Retinal pigment epithelial cell (primary cell): ENCODE measurements at regions not wholly inside any gene's neighbourhood (a gene's known extent, or its start where the extent isn't known, plus 50 kb on each side); places are given as distances from the start of the nearest gene placed in this dataset.

Source experiments
- DNase-seq: peaks from one replicate; pipeline ENCODE4 v3.0.0-alpha.2; 2010; ENCODE audit warnings: low read depth
- H3K4me3 ChIP-seq: 2 replicates; pipeline ENCODE4 v1.5.1; 2011; ENCODE audit warnings: mild to moderate bottlenecking, low read length, control low read depth, moderate library complexity
- TF ChIP-seq, protein P1 (sequence below): conservative IDR thresholded peaks from 2 replicates; pipeline ENCODE4 v1.5.1; 2011; ENCODE audit warnings: low read depth, low read length, control low read depth, inconsistent platforms

DNA sequence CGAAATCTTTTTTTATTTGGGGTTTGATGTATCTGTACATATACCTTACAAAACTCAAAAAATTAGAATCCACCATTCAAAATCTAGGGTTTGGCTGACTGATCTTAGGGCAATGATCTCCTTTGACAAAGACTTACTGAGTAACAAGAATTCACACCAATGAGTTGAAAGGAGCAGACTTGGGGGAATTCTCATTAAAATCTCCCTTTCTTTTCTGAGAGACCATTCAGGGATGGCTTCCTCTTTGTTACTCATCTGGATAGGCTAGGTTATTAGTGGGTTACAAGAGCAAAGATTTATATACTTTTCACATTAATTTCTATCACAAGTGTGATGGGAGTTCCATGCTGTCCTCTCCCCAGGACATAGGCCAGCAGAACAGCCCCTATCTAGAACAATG is 661.0 kb downstream of the KCTD16 start:
- H3K4me3 ChIP-seq = no peak overlapping the region
- TF ChIP-seq, protein P1, sequence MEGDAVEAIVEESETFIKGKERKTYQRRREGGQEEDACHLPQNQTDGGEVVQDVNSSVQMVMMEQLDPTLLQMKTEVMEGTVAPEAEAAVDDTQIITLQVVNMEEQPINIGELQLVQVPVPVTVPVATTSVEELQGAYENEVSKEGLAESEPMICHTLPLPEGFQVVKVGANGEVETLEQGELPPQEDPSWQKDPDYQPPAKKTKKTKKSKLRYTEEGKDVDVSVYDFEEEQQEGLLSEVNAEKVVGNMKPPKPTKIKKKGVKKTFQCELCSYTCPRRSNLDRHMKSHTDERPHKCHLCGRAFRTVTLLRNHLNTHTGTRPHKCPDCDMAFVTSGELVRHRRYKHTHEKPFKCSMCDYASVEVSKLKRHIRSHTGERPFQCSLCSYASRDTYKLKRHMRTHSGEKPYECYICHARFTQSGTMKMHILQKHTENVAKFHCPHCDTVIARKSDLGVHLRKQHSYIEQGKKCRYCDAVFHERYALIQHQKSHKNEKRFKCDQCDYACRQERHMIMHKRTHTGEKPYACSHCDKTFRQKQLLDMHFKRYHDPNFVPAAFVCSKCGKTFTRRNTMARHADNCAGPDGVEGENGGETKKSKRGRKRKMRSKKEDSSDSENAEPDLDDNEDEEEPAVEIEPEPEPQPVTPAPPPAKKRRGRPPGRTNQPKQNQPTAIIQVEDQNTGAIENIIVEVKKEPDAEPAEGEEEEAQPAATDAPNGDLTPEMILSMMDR = no peak
- no peak for DNase-seq

DNA sequence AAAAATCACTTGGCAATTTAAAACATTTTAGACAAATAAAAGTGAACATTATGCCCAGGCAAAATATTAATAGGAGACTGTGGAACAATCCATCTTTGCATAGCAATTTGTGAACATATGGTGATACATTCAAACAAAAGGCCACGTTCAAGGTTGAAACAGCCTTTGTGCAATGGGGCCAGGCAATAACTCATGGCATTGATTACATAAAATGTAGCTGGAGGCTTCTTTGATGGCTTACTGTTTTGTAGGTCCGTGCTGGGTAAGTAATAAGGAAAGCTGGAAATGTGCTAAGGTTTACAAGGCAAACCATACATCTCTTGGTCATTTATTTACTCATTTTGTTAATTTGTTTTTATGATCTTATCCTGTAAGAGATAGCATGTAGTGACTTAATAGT is 651.8 kb downstream of the KCTD16 start:
- H3K4me3 ChIP-seq = no peak overlapping the region
- TF ChIP-seq, protein P1 = no peak
- no peak for DNase-seq

DNA sequence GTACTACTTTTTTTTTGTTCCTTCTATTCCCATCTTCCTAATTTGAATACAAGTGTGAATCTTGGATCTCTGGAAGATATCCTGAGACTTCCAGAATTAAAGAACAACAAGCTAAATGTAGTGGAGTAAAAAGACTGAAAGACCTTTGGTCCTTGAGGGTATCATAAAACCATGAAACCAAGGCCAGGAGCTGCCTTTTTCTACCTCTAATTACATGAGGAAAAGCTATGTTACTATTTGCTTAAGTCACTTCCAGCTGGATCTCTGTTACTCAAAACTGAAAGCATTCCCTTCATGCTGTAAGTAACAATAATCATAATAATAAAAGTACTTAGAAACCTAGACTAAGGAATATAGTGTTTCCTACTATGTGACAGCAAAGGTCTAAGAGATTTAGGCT is 649.6 kb downstream of the KCTD16 start:
- TF ChIP-seq, protein P1 = no peak
- H3K4me3 ChIP-seq = no peak overlapping the region
- no peak for DNase-seq

DNA sequence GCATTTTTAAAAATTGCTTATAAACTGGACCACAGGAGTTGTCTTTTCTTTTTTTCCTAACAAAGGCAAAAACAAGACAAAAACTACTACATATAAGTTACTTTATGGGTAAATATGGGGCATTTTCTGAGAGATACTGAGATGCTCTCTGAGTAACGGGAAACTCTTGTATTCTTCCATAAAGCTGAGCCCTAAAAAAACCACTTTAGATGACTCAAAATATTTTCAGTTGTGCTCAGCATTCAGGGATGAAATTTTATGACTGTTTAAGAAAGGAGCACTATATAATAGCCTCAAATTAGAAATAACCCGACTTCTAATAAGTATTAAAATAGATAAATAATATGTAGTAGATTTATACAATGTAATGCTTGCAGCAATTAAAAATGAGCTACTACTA is 644.5 kb downstream of the KCTD16 start:
- DNase-seq = no peak
- TF ChIP-seq, protein P1 = no peak
- no peak overlapping the region for H3K4me3 ChIP-seq

DNA sequence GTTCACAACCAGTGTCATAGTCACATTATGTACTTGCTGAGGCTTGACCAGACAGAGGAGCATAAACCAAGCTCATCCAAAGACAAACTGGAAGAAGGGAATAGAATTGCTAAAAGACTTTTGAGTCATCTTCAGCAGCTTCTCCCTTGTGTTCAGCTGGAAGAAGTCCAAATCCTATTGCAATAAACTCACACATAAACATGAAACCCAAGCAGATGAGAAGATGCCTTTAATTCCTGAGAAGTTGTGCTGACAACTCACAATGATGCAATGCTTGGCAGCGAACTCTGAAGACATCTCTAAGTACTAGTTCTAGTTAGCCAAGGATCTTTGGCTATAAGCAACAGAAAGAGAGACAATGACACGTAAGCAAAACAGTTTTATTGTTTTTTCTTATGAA is 642.1 kb downstream of the KCTD16 start:
- TF ChIP-seq, protein P1 = no peak
- DNase-seq = no peak
- H3K4me3 ChIP-seq = no peak overlapping the region

DNA sequence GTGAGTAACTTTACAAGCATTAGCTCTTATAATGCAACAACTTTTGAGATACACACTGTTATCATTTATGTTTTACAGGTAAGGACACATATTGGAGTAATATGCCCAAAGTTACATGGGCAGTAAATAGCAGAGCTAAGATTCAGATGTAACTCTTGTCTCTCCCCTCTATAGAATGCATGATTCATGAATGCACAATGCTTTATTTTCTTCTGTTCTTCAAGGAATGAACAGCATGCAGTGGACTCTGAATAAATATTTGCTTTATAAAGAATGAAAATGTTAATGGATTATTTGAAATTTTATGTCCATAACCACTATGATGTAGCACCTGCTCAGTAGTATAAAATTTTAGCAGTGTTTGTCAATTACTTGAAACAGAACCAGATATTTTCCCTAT is 629.5 kb downstream of the KCTD16 start:
- TF ChIP-seq, protein P1 = no peak
- DNase-seq = no peak
- H3K4me3 ChIP-seq = no peak overlapping the region

DNA sequence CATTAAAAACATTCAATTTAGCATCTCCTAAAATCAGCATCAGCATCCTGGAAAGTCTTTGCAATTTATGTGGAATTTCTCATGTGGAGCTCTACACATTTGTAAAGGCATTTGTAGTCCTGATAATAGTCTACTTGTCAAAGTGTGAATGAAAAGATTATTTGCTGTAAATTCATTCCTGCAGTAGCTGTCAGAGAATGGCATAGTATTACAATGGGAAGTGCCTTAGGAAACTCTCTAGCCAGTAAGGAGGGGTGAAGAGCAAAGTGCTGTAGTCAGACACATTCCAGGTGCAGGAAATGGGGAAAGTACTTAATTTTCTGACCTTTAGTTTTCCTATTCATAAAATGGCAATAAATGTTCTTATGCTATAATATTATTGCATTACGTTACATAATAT is 627.9 kb downstream of the KCTD16 start:
- no peak overlapping the region for H3K4me3 ChIP-seq
- no peak for DNase-seq
- TF ChIP-seq, protein P1 = no peak
